AG09319 (cell line): ENCODE measurements at regions not wholly inside any gene's neighbourhood (a gene's known extent, or its start where the extent isn't known, plus 50 kb on each side); places are given as distances from the start of the nearest gene placed in this dataset.

Experiments used
- DNase-seq: peaks from one replicate; pipeline ENCODE4 v3.0.0-alpha.2; 2010; ENCODE audit warnings: low read depth; ENCODE audit errors: extremely low read depth
- CTCF ChIP-seq: IDR thresholded peaks from 2 replicates; pipeline ENCODE4 v1.5.1; 2011; ENCODE audit warnings: low read depth, mild to moderate bottlenecking, inconsistent platforms, low read length, moderate library complexity

GRCh38 chr3:135800071-135800549 is 165.4 kb upstream of the PPP2R3A start:
- TF ChIP-seq CTCF, result no peak

DNA sequence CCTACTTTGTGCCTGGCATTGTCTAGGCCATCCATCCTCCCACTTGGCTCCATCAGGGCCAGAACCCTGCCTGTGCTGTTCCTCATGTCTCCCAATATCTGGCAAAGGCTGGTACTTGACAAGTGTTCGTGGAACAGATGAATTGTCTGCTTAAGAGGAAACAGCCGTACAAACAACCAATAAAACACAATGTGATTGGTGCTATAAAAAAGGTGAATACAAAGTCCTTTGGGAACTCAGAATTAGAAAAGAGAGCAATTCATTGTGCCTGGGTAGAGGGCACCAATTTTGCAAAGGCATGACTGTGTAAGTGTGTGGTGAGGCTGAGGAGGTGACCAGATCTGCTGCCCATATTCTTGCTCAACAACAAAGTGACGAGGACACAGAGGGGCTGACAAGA is 164.5 kb upstream of the PPP2R3A start:
- TF ChIP-seq CTCF, result no peak
- DNase-seq, result no peak

More at GRCh38 chr3:135800071-135800549, 165.4 kb upstream of the PPP2R3A start:
- no peak for DNase-seq

- no peak for TF ChIP-seq CTCF
- DNase-seq, result no peak
These were observed 163.4 kb upstream of the PPP2R3A start for GRCh38 chr3:135802171-135802570.

DNA sequence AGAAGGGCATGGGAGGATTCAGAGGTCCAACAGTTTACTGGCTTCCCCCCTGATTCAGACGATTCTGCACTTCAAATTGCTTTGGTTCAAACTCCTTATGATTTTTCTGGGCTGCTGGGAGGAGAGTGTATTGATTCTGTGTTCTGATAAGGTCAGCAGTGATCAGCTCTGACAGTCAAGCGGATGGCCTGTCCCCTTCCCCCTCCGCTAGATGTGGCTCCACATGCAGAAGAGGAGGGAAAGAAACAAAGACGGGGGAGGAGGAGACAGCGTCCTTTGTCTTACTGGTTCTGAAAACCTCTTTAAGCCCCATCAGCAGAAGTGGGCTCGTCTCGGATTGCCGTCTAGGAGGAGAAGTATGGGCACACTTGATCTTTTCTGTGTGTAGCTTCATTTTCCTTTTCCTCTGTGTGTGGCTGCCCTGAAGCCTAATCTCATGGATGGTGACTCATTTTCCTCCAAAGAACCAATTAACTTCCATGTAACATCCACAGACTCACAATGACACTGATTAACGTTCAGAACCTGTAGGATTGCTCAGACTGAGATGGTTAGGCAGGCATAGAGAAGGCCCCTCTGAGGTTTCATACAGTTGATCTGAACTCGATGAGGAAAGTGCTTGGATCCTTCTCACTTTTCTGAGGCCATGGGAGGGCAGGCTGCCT is 162.4 kb upstream of the PPP2R3A start:
- TF ChIP-seq CTCF, result no peak
- no peak for DNase-seq

DNA sequence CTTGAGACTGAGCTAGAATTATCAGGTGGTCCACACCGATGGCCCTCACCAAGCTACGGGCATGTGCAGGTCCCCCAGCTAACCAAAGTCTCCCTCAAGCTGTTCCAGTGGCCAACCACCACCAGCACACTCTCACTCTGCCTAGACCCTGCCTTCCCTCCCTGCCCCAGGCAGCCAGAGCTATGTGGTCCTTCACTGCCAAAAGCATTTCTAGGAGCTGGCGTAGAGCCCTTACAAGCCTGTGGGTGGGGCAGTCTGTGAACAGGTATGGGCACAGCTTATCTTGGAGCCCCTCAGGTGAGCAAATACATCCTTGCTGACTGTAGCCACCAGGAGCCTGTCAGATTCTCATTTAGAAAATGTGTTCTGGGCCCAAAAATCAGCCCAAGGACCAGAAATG is 159.8 kb upstream of the PPP2R3A start:
- DNase-seq, result no peak
- no peak for TF ChIP-seq CTCF

GRCh38 chr3:135806317-135806716 is 159.2 kb upstream of the PPP2R3A start:
- no peak for DNase-seq
- TF ChIP-seq CTCF, result no peak

GRCh38 chr3:135807879-135808278 is 157.6 kb upstream of the PPP2R3A start:
- DNase-seq, result no peak

More at GRCh38 chr3:135807879-135808278, 157.6 kb upstream of the PPP2R3A start:
- no peak for TF ChIP-seq CTCF
